GM12872 (cell line): ENCODE measurements at regions not wholly inside any gene's neighbourhood (a gene's known extent, or its start where the extent isn't known, plus 50 kb on each side); places are given as distances from the start of the nearest gene placed in this dataset.

ENCODE experiments used
- CTCF ChIP-seq: IDR thresholded peaks from 3 replicates; pipeline ENCODE4 v1.5.1; 2011; ENCODE audit warnings: low read depth, mild to moderate bottlenecking, low read length, moderate library complexity; ENCODE audit not compliant: insufficient read depth

DNA sequence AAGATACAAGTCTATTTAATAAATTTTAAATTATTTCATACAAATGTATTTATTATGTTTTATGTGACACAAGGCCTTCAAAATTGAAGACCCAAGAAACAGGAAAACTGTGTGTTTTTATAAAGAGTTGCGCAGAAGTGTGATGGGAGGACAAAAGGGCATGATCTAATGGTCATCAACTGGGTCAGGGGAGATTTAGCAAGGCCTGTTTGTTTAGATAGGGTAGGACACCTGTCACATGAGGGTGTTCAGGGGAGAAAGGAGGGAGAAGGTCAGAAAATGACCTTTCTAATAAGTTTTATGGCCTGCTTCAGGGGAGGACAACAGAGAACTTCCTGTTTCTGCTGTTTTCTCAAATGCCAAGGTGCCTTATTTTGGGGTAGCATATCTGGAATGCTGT is 528.8 kb downstream of the STK39 start:
- no peak for TF ChIP-seq CTCF

DNA sequence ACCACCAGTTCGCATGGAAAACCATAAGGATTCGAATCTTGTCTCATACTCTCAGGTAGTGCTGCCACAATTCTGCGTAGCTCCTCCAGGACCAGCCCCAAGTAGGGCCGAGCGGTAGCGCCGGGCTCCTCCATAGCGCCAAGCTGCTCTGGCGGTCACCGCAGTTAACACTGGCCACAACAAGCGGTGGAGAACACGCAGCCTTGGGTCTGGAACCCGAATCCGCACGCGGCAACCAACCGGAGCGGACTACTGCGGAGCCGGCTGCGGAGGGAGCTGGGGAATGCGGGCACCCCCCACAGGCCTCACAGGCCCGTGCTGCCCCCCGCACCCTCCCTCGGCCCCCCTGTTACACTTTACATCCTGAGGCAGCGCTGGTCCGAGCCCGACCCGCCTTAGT is 531.5 kb downstream of the STK39 start:
- TF ChIP-seq CTCF, result no peak

DNA sequence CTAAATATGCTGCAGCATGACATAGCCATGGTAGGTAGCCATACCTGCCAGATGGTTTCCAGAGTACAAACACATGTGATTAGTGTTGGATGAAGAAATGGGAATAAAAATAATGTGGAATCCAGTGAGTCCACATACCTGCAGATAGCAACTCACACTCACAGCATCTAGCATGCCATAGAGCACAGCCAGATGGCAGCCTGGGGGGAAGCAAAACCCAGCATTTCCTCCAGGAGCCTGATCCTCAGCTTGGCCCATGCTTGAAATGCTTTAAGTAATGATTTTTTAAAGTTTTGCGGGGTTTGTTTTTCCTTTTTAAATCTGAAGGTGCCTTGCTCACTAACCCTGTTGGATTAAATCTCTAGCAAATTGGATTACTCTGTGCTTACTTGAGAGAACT is 535.1 kb downstream of the STK39 start:
- TF ChIP-seq CTCF, result no peak

- no peak for TF ChIP-seq CTCF
These were observed 538.4 kb downstream of the STK39 start for GRCh38 chr2:167708998-167709397.

- no peak for TF ChIP-seq CTCF
These were observed 540.6 kb downstream of the STK39 start for GRCh38 chr2:167706800-167707199.

- no peak for TF ChIP-seq CTCF
These were observed 544.0 kb downstream of the STK39 start for GRCh38 chr2:167703441-167703840.

DNA sequence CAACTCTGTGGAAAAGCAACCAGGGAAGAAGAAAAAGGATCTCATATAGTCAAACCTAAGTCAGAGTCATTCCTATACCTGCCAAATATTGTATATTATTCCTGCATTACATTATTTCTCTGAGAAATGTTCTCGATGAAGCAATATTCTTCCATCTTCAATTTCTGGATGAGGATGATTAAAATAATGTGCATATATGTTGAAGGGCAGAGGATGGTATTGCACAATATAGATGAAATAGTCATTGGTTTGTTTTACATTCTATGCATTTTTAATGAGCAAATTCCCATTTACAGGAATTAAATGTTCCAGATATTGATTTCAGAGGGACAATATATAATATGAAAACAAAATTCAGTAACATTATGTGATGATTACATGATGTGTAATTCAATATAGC is 545.2 kb downstream of the STK39 start:
- no peak for TF ChIP-seq CTCF

- TF ChIP-seq CTCF, result no peak
These were observed 545.7 kb downstream of the STK39 start for GRCh38 chr2:167701651-167702050.
